OCI-LY1 (cell line): ENCODE measurements at regions not wholly inside any gene's neighbourhood (a gene's known extent, or its start where the extent isn't known, plus 50 kb on each side); places are given as distances from the start of the nearest gene placed in this dataset.

Experiments
- H2AFZ ChIP-seq: fragments of 200-600 bp; sonication (generic), shearing (Covaris generic); 2 replicates; pipeline ENCODE4 v1.6.0; 2014; ENCODE audit warnings: antibody characterized with exemption, mild to moderate bottlenecking, low read length
- H3F3A ChIP-seq: fragments of 200-600 bp; sonication (generic), shearing (Covaris generic); 2 replicates; pipeline ENCODE4 v1.6.0; 2014; ENCODE audit warnings: mild to moderate bottlenecking, antibody characterized with exemption, low read length, moderate library complexity; ENCODE audit not compliant: insufficient read depth
- H3K27ac ChIP-seq: fragments of 200-600 bp; sonication (generic); 2 replicates; pipeline ENCODE4 v1.5.1; 2014; ENCODE audit warnings: low read length, mixed run types, mild to moderate bottlenecking, low read depth; ENCODE audit not compliant: poor library complexity, severe bottlenecking
- H3K27me3 ChIP-seq: fragments of 200-600 bp; sonication (generic); 2 replicates; pipeline ENCODE4 v1.6.0; 2014; ENCODE audit warnings: antibody characterized with exemption, mild to moderate bottlenecking, low read length, moderate library complexity; ENCODE audit not compliant: insufficient read depth
- H3K36me3 ChIP-seq: fragments of 200-600 bp; sonication (generic); 2 replicates; pipeline ENCODE4 v1.6.1; 2014; ENCODE audit warnings: mild to moderate bottlenecking, antibody characterized with exemption, low read length, moderate library complexity, mixed read lengths; ENCODE audit not compliant: insufficient read depth
- H3K4me1 ChIP-seq: fragments of 200-600 bp; sonication (generic); 2 replicates; pipeline ENCODE4 v1.5.1; 2014; ENCODE audit warnings: mild to moderate bottlenecking, low read length, moderate library complexity; ENCODE audit not compliant: insufficient read depth, severe bottlenecking
- H3K4me2 ChIP-seq: fragments of 200-600 bp; sonication (generic), shearing (Covaris generic); 2 replicates; pipeline ENCODE4 v1.6.1; 2014; ENCODE audit warnings: low read length
- H3K4me3 ChIP-seq: fragments of 200-600 bp; sonication (generic); 2 replicates; pipeline ENCODE4 v1.5.1; 2014; ENCODE audit warnings: low read length, low read depth, mild to moderate bottlenecking, mixed read lengths; ENCODE audit not compliant: poor library complexity, severe bottlenecking
- H3K79me2 ChIP-seq: fragments of 200-600 bp; shearing (Covaris generic); 2 replicates; pipeline ENCODE4 v1.6.1; 2016; ENCODE audit warnings: mixed run types, low read length, mixed read lengths; ENCODE audit not compliant: insufficient read depth
- H3K9ac ChIP-seq: fragments of 200-600 bp; sonication (generic), shearing (Covaris generic); 2 replicates; pipeline ENCODE4 v1.6.1; 2014; ENCODE audit warnings: mild to moderate bottlenecking, low read length, mixed read lengths
- H3K9me2 ChIP-seq: fragments of 200-600 bp; sonication (generic), shearing (Covaris generic); 2 replicates; pipeline ENCODE4 v1.6.1; 2014; ENCODE audit warnings: low read depth, mild to moderate bottlenecking, low read length, mixed read lengths
- H3K9me3 ChIP-seq: fragments of 200-600 bp; shearing (Covaris generic); 2 replicates; pipeline ENCODE4 v1.6.1; 2014; ENCODE audit warnings: low read length, mixed read lengths
- H4K20me1 ChIP-seq: fragments of 200-600 bp; sonication (generic), shearing (Covaris generic); 2 replicates; pipeline ENCODE4 v1.6.0; 2016; ENCODE audit warnings: mild to moderate bottlenecking, low read length; ENCODE audit not compliant: insufficient read depth
- EZH2 ChIP-seq: fragments of 200-600 bp; sonication (generic), shearing (Covaris generic); IDR thresholded peaks from 2 replicates; pipeline ENCODE4 v1.8.0; 2017; ENCODE audit warnings: borderline replicate concordance, mixed run types, mild to moderate bottlenecking, antibody characterized with exemption, low read length, moderate library complexity, mixed read lengths
- TF ChIP-seq, protein P1 (sequence below): fragments of 200-600 bp; sonication (generic), shearing (Covaris generic); IDR thresholded peaks from 2 replicates; pipeline ENCODE4 v1.5.1; 2017; ENCODE audit warnings: mild to moderate bottlenecking, antibody characterized with exemption, low read length, moderate library complexity, mixed read lengths

DNA sequence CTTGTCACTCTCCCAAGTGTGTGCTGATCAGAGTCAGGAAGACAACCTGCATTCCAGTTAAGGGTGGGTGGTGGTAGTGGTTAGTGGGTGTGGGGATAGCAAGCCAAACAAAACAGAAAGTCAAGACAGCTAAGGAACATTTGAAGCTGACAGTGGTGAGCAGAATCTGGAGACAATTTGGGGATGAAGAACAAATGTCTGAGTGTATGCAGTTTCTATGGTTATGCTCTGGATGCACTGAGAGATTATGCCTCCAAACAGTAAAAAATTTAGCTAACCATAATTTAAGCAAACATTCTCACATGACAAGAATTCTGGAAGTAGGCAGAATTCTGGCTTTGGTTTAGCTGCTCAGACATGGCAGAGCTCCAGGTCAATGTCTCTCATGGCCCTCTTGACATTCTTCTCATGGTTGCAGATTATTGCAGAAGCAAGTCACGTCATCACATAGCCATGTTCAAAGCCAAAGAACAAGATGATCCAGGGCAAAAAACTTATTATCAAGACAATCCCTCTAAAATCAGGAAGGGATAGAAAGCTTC, 148.7 kb downstream of the LURAP1L start:
- no peaks in the 10 kb centered on the region for H4K20me1 ChIP-seq
- no peak overlapping the region for H3K9ac ChIP-seq
- H3K36me3 ChIP-seq, result no peaks in the 10 kb centered on the region
- no peak overlapping the region for H3K4me2 ChIP-seq
- H2AFZ ChIP-seq, result no peak overlapping the region
- H3F3A ChIP-seq, result no peaks in the 10 kb centered on the region
- no peaks in the 10 kb centered on the region for H3K9me2 ChIP-seq
- no peak overlapping the region for H3K4me3 ChIP-seq
- TF ChIP-seq EZH2, result no peak
- TF ChIP-seq, protein P1, sequence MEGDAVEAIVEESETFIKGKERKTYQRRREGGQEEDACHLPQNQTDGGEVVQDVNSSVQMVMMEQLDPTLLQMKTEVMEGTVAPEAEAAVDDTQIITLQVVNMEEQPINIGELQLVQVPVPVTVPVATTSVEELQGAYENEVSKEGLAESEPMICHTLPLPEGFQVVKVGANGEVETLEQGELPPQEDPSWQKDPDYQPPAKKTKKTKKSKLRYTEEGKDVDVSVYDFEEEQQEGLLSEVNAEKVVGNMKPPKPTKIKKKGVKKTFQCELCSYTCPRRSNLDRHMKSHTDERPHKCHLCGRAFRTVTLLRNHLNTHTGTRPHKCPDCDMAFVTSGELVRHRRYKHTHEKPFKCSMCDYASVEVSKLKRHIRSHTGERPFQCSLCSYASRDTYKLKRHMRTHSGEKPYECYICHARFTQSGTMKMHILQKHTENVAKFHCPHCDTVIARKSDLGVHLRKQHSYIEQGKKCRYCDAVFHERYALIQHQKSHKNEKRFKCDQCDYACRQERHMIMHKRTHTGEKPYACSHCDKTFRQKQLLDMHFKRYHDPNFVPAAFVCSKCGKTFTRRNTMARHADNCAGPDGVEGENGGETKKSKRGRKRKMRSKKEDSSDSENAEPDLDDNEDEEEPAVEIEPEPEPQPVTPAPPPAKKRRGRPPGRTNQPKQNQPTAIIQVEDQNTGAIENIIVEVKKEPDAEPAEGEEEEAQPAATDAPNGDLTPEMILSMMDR, result no peak
- H3K4me1 ChIP-seq, result no peaks in the 10 kb centered on the region
- H3K27me3 ChIP-seq, result no peaks in the 10 kb centered on the region
- H3K79me2 ChIP-seq, result no peaks in the 10 kb centered on the region
- H3K27ac ChIP-seq, result no peak overlapping the region
- H3K9me3 ChIP-seq, result no peaks in the 10 kb centered on the region

DNA sequence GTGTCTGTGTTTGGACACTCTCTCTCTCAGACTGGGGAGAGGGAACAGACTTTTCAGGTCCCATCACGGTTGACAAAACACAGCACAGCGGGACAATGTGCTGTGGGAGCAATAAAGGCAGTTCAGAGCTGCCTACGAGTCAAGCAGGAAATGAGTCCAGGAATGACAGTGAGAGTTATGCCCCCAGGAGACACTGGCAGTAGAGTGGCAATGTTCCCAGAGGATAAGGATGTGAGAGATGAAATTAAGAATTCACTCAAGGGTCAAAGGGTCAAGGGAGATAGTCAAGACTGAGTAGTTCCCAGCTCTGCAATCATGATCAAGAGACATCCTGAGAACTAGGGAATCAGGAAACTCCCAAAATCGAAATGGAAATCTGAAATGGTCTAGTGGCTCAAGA, 156.1 kb downstream of the LURAP1L start:
- Histone ChIP-seq H3K4me2 (no peak overlapping the region), H3K36me3 (no peaks in the 10 kb centered on the region), H3F3A (no peaks in the 10 kb centered on the region), H3K9me3 (no peaks in the 10 kb centered on the region), H3K27me3 (no peaks in the 10 kb centered on the region), H3K9me2 (no peaks in the 10 kb centered on the region), H3K9ac (no peak overlapping the region), H3K27ac (no peak overlapping the region), H3K4me3 (no peak overlapping the region), H3K79me2 (no peaks in the 10 kb centered on the region), H4K20me1 (no peaks in the 10 kb centered on the region), H2AFZ (no peak overlapping the region), H3K4me1 (no peaks in the 10 kb centered on the region)
- TF ChIP-seq EZH2, result no peak
- TF ChIP-seq, protein P1, result no peak

DNA sequence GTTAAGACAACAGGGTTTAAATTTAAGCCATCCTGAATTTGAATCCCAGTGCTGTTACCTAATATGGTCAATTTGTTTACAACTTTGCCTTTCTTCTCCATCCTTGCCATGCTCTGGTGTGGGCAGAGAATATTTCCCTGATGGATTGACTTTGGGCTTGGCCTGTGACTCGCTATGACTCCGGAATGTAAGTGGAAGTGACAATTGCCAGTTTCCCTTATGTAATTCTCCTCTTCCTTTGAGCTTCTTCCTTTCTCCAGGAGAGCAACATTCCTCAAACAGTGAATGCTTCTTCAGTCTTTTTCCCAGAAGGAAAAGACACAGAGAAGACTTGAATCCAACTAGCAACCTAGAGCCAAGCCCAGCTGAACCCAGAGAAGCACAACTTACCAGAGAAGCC, 159.1 kb downstream of the LURAP1L start:
- Histone ChIP-seq H3K9ac (no peak overlapping the region), H3K27me3 (no peaks in the 10 kb centered on the region), H2AFZ (no peak overlapping the region)

More for the DNA sequence above, 159.1 kb downstream of the LURAP1L start:
- no peak for TF ChIP-seq EZH2
- TF ChIP-seq, protein P1, result no peak
- Histone ChIP-seq H3K4me3 (no peak overlapping the region), H3K27ac (no peak overlapping the region), H3K4me2 (no peak overlapping the region), H3K79me2 (no peaks in the 10 kb centered on the region), H4K20me1 (no peaks in the 10 kb centered on the region), H3K9me2 (no peaks in the 10 kb centered on the region), H3K9me3 (no peaks in the 10 kb centered on the region), H3K4me1 (no peaks in the 10 kb centered on the region), H3F3A (no peaks in the 10 kb centered on the region), H3K36me3 (no peaks in the 10 kb centered on the region)
